IPS-NIHi7 (cell line): ENCODE measurements at regions not wholly inside any gene's neighbourhood (a gene's known extent, or its start where the extent isn't known, plus 50 kb on each side); places are given as distances from the start of the nearest gene placed in this dataset.
"Not testable (repeated sequence)": the region's sequence is repeated elsewhere in the genome, so short reads cannot be mapped to it uniquely, and the experiment has no call there.

Source experiments
- DNase-seq: peaks from one replicate; pipeline ENCODE4 v3.0.0; 2012; ENCODE audit warnings: mixed read lengths; ENCODE audit errors: extremely low spot score

DNA sequence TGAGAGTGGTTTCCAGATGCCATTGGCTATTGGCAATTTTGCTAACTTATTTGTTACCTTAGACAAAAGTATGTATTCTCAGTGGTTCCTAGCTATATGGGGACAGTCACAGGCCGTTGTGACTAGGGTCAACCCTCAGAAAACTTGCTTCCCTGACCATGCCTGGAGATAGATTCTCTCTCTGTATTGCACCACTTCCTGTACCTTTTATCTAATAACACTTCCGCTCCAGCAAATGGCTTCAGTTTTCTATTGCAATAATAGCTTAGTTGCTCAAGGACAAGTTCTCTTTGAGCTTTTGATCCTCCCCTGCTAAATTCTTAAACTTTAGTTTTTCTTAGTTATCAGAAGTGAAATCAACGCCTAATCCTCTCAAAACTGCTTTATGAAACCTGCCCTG is 338.0 kb downstream of the RMST start:
- no peak for DNase-seq

DNA sequence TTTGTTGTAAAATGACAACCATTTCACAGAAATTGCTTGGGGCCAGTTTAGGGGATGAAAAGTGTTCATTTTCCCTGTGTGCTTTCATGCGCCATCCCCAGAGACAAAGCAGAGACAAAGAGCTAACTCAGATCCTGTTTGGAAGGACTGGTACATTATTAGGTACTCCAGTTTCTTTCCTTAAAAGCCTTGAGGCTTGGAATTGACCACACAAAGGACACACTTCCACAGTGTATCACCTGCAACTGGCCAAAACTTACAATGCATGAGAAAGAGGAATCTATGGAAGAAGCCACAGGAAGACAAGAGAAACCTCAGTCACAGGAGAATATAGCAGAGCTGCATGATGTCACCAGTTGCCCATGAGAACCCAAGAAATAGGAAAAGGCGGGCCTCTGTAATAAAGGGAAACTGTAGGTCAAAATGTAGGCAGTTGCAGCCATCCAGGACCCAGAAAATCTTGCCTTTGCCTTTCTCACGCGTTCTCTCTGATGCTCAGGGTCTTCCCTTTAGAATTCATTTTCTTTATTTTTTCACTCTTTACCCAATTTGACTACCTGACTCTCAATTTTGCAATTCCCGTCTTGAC is 339.0 kb downstream of the RMST start:
- DNase-seq = no peak

DNA sequence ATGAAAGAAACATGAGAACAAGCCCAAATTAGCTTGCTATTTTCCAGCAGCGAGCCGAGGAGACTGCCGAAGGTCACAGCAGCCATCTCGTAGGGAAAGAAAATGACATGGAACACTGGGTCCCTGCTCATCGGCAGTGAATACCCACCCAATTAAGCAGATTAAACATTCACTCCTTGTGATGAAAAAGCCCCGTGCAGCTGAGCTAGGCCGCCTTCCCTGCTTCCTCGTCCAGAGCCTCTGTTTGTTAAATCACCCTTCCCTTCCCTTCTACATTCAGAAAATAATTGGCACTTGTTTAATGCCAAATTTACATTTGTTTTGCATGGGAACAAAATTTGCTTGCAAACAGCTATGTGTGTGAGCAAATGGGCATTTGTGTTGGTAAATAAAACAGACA is 342.5 kb downstream of the RMST start:
- DNase-seq = no peak

DNA sequence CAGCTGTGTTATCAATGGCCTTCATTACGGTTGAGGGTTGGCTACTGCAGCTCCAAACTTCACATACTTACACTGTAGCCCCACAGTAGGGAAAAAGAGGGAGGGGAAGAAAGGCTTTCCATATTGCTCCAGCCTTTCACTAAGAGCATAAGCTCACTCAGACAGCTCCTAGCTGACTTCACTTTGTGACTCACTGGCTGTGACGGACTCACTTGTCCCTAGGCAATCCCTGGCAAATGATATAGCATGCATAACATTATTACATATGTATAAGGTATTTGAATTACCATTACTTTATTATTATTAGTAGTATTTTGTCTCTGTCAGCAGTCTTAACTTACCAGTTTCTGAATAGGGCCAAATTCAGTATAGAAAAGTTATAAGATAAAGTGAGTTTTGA is 350.7 kb downstream of the RMST start:
- DNase-seq = no peak

DNA sequence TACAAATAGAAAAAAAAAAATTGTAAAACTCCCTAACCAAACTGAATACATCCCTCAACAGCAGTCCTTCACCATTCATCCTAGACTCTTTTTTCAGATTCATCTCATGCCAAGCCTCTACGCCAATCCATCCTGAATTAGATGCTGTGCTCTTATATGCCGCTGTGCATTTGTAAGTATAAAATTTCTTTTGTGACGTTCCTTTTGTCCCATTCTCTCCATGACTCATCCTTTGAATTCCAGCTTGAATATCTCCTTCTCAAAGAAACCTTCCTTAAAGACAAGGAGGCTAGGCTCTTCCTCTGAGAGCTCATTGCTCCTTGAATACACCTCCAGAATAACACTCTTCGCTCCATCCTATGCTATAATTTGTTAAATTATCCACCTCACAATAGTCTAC is 359.2 kb downstream of the RMST start:
- no peak for DNase-seq

DNA sequence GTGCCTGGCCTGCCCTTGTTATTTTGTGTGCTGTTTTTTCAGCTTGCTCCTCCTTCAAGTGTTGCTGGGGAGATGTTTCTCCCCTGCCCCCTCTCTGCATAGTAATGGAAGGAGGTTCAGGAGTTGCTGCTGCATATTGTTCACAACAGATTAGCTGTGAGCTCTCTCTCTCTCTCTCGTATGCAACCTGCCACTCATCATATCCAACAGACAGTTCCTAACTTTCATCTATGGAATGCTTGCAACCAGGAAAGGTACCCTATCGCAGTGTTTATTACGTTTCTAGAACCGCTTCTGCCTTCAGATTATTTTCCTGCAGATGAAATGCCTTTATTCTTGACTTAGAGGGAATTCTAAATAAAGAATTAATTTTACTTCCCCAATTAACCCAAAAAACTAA is 372.9 kb downstream of the RMST start:
- DNase-seq = no peak

DNA sequence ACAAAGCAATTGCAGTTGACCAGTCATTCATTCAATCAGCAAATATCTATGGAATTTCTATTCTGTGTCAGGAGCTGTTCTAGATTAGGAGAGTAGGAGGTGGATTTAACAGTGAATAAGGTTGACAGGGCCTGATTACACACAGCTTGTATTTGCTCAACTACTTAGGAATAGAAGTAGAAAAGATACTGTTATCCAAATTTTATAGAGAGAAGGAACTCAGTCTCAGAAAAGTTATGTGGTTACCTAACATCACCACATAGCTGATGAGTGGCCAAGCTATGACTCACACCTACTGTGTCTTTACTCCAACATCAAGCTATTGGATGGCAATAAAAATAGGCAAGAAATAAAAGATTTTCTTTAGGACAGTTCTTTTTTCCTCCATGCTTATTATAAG is 374.8 kb downstream of the RMST start:
- DNase-seq = no peak

DNA sequence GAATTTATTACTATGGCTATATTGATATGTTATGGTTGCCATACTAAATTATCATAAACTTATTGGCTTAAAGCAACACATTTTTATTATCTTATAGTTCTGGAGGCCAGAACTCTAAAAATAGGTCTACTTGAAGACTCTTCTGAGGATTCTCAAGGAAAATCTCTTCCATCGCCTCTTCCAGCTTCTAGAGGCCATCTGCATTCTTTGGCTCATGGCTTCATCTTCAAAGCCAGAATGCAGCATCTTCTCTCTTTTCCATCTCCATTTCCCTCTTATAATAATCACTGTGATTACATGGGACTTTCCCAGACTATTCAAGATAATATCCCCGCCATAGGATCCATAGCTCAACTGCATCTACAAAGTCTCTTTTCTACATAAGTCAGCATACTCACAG is 385.4 kb downstream of the RMST start:
- DNase-seq = no peak

DNA sequence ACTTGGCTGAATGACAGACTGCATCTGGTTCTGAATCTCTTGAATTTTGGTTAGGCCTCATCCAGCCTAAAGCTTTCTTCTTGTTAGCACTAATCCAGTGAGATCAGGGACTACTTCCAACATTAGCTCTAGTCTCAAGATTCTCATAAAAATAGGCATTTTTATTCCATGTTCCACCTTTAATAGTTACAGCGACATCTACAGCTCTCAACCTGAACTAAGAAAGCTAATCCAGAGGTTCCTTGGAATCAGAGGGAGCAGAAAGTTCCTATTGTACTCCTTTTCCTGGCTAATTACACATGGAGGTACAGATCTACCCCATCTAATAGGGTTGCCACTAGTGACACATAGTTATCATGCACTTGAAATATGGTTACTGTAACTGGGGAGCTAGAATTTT is 391.9 kb downstream of the RMST start:
- DNase-seq = no peak

DNA sequence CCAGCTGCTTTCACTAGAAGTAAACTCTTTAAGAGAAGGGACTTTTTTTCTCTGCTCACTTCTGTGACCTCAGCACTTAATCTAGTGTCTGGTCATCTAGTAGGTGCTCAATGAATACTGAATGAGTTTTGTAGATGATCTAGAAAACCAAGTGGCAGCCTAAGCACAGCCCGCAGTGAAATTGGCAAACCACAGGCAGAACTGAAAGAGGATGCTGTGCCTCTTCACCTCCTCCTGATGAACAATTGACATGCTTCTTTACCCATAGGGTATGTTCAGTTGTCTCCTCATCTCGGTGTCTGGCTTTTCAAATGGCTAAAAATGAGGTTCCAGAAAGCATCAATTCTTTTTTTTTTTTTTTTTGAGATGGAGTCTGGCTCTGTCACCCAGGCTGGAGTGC is 399.5 kb downstream of the RMST start:
- no peak for DNase-seq

DNA sequence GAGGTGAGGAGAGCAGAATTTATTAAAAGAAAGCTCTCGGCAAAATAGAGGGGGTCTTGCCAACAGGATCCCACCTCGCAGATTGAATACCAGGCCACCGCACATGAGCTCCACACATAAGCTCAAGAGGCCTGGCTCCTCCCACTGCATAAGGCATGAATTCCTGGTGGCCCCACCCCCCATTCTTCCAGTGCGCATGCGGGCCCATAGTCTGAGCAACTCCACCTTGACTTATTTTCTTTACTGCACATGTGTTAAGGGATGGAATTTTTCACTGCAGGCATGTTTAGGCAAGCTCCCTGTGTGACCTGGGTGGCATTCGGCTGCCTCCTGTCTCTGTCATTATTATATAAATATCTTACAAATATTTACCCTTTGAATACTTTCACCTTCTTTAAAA is 412.5 kb downstream of the RMST start:
- DNase-seq = no peak

DNA sequence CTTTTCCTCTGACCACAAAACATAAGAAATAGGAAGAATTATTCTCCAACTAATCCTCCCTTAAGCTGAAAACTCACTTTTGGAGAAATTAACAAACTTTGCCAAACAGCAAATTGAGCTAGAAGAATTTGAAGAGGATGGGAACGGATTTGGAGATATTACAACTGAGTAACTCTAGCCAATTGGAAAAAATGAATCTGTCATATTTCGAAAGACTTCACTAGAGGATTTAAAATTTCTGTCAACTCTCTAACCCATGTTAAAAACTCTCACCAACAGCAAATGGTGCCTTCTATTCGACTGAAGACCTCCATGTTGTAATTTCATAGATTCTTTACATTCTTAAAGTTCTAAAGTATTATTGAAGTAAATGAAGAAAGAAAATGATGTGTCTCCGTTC is 414.2 kb downstream of the RMST start:
- no peak for DNase-seq

DNA sequence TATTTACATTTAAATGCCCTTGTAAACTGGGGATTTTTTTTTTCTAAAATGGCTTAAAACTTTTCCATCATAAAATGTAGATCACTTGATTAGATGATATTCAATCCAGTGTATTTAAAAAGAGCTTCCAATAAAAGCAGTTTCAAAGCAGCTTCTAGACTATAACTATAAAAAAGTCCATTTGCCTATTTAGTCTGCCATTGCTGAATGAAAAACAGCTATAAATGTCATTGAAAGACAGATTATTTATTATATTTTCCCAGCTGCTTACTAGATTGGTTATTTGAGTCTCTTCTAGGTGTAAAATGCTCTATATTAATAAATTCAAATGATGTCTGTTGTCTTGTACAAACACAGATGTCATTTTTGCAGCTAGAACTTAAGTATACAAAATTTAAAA is 414.8 kb downstream of the RMST start:
- no peak for DNase-seq

DNA sequence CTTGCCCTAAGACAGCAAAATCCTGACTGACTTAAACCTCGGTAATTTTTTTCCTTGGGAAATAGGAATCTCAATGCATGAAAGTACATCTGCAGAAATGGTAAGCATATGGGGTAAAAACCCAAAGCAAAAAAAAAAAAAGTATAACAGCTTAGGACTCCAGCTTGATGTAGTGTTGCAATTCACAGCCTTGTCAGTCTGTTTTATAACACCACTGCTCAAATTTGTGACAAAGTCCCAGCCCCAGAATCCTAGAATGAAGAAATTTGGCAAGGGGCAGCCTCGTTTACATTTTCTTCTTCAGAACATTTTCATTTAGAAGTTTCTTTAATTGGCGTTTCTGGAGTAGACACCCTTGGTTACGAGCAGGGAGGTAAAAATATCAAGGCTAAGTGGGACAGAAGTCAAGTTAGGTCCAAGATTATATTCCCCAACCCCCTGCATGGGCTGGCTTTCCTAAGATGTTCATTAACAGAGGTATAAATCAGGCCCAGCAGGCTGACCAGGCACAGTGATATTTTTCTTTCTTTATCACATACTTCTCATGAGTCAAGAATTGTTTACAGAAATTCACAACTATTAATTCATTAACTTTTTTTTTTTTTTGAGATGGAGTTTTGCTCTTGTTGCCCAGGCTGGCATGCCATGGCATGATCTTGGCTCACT is 424.0 kb downstream of the RMST start:
- no peak for DNase-seq

DNA sequence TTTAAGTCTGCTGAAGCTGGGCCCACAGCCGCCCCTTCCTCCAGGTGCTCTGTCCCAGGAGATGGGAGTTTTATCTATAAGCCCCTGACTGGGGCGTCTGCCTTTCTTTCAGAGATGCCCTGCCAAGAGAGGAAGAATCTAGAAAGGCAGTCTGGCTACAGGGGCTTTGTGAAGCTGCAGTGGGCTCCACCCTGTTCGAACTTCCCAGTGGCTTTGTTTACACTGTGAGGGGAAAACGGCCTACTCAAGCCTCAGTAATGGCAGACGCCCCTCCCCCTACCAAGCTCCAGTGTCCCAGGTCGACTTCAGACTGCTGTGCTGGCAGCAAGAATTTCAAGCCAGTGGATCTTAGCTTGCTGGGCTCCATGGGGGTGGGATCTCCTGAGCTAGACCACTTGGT is 435.3 kb downstream of the RMST start:
- not testable (repeated sequence) for DNase-seq

DNA sequence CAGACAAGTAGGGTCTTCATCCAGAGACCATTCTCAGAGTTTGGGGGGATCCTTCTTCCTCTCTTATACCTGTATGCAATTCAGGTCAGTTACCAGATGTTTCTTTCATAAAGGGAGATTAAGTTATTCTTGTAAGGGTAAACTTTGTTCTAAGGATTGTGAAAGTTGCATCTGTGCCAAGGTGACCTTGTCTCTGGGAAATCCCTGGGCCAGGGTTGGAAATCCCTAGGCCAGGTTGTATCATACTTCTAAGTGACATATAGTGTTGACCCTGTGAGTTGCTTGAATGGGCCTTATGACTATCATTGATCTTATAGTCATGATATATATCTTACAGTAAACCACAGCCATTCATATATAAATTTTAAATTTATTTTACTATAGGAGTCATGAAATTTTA is 436.9 kb downstream of the RMST start:
- DNase-seq = no peak

DNA sequence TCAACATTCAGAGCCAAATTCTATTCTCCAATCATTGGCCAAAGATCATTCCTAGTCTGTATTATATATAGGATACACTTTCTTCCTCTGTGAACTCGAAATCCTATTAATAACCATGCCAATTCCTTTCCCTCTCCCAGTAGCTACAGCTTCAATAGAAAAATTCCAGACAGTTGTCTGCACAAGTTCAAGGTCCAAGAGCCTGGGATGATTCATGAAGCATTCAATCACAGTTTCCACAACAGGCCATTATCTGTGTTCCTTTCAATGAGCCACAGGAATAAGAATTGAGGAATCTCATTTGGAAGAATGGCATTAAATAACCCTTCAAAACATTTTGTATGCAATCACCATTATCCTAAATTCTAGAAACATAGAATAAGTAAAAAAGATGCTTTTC is 437.4 kb downstream of the RMST start:
- DNase-seq = no peak

DNA sequence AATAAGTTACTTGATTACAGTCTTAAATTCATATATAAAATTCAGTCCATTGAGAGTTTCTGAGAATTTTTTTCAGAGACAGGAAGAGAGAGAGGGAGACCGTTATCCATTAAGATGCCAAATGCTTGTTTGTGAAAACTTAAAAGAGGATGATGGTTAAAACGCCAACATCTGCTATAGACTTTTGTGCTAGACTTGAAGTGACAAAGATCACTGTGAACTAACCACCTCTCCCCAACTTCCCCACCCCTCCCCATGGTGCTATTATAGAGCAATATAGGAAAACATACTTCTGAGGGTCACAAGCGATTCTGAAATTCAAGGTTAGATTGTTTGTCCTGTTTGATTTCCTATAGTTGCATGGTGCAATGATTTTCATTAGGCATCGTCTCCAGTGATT is 440.8 kb downstream of the RMST start:
- DNase-seq = no peak

DNA sequence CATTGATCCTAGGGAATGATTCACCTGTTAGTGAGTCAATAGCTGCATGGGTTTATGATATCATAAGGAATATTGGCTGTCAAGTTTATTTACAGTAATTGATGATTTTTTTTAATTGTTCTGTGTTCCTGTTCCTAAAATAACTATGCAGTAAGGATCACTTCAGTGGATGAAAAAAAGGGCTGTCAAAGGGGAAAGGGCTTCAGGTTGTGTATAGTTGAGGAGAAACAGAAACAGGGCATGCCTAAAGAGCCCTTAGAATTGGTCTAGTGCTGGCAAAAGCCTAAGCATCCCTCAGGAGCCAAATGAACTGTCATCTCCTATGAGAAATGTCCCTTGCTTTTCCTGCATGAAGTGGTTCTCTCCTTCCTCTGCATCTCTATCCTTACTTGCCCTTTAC is 444.9 kb downstream of the RMST start:
- DNase-seq = no peak

DNA sequence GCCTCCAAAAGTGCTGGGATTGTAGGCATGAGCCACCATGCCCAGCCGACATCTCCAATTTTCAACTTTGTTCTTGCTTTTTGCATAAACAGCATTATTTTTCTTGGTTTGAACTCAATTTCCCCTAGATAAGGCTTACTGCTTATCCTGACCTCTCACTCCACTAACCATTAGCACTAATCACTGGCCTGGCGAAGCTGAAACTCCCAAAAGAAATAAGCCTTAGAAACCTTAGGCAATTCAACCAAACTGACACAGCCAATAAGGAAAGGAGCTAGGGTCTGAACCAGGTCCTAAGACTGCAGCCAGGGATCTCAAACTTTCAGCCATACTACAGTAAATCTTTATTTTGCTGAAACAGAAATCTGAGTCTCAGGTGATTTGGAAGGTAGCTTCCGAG is 448.0 kb downstream of the RMST start:
- DNase-seq = no peak

DNA sequence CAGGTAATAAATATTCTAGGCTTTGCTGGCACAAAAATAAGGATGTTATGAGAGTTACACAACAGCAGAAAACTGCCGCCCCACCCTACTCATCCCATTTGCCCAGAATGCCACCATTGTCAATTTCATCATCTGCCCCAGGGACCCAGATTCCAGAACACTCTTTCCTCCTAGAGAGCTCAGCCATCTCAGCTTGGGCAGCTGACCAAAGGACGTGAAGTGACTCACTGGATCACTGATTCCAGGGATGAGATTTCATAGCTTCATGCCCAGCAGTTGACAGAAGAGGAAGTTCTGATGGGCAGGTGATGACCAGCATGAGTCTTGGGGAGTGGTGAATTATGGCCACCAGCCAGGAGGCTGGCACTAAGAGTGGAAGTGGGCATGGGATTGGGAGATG is 450.3 kb downstream of the RMST start:
- DNase-seq = no peak

DNA sequence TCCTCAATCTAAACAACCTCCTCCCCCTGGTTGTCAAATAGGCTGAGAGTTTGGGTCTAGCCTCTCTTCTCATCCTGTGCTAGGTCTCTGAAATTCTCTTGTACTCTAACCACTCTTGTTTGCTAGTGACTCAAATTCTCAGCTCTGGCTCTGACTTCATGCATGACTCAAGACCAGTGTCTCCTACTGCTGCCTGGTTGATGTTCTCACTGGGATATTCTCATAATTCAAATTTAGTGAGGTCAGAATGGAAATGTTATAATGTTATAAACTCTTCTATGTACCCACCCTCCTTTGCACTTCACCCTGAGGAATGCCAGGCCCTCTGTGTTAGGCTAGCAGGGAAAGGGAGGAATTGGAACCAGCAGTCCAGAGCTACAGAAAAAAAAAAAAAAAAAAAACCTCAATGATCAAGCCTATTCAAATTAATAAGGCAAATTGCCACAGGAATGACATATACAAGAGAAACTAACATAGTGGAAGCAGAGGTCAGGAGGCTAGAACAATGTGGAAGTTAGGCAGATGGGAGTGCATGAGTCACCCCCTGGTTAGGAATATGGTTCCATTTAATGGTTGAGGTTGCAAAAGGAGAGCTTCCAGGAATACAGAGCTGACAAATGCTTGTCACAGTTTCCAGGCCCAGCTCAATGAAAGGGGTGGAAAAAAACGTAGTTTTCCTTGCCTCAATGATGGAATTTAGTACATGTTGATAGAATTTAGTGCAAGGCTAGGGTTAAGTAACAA is 459.5 kb downstream of the RMST start:
- DNase-seq = no peak

DNA sequence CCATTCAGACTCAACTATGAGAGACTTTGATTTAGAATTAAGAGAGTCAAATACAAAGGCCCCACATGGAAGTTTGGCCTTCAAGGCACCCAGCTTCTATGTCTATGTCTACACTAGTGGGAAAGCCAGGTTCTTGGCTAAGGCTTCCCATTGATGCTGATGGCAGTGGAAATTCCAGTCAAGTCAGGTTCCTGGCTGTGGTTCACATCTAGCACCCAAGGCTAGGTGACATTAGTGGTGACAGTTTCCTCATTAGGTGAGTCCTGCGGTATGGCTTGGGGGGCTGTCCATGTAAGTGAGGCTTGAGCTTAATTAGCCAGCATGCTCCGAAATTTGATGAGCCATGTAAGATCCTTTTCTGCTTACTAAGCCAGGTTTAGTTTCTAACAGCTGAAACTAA is 460.9 kb downstream of the RMST start:
- no peak for DNase-seq

DNA sequence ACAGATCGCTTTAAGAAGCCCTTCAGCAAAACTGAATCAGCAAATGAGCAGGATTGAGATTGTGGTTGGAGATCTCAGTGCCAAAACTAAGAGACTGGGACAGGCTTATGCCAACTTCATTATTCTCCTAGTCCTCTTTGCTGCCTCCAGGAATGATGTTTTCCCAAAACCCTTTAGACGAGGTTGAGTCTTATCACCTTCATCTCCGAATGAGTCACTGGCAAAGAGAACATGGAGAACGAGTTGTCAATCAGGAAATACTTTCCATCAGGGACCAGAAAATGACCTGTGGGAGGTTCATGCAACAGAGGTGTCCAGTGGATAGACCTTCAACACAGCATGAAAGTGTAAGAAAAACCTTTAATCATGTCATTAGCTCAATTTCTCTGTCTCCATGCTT is 461.5 kb downstream of the RMST start:
- no peak for DNase-seq
